ENCODE measurements at regions not wholly inside any gene's neighbourhood (a gene's known extent, or its start where the extent isn't known, plus 50 kb on each side); places are given as distances from the start of the nearest gene placed in this dataset.

GRCh38 chr9:108019821-108020220, 530.3 kb upstream of the KLF4 start:
- no peak for TF ChIP-seq POLR2A (IDR thresholded peaks at IDR 0.05)
- TF ChIP-seq, protein P1, sequence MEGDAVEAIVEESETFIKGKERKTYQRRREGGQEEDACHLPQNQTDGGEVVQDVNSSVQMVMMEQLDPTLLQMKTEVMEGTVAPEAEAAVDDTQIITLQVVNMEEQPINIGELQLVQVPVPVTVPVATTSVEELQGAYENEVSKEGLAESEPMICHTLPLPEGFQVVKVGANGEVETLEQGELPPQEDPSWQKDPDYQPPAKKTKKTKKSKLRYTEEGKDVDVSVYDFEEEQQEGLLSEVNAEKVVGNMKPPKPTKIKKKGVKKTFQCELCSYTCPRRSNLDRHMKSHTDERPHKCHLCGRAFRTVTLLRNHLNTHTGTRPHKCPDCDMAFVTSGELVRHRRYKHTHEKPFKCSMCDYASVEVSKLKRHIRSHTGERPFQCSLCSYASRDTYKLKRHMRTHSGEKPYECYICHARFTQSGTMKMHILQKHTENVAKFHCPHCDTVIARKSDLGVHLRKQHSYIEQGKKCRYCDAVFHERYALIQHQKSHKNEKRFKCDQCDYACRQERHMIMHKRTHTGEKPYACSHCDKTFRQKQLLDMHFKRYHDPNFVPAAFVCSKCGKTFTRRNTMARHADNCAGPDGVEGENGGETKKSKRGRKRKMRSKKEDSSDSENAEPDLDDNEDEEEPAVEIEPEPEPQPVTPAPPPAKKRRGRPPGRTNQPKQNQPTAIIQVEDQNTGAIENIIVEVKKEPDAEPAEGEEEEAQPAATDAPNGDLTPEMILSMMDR (IDR thresholded peaks at IDR 0.05), result no peak
